PC-9 (cell line): ENCODE measurements at regions not wholly inside any gene's neighbourhood (a gene's known extent, or its start where the extent isn't known, plus 50 kb on each side); places are given as distances from the start of the nearest gene placed in this dataset.

Source experiments
- EZH2 ChIP-seq: fragments of 200-600 bp; sonication (generic); IDR thresholded peaks from 2 replicates; pipeline ENCODE4 v1.8.0; 2017; ENCODE audit warnings: antibody characterized with exemption, low read depth
- TF ChIP-seq, protein P1 (sequence below): fragments of 200-600 bp; sonication (generic); conservative IDR thresholded peaks from 2 replicates; pipeline ENCODE4 v1.6.1; 2017; ENCODE audit warnings: mixed run types, antibody characterized with exemption, mild to moderate bottlenecking, moderate library complexity

DNA sequence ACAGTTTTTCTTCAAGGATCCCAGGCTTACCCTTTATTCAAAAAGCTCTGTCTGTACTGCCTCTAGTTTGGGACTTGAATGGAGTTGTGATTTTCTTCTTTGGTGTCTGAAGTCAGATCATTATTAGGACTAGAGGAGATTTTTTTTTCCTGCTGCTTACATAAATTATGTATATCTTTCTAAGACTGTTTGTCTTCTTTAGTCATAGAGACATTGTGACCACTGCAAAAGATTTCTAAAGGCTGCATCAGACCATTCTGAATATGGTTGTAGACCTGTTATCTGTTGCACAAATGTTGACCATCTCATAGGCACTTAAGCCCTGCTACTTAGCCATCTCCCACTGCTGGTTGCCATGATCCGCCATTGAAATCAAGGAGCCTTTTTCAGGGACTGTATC lies 238.5 kb upstream of the SMARCA2 start:
- TF ChIP-seq, protein P1, sequence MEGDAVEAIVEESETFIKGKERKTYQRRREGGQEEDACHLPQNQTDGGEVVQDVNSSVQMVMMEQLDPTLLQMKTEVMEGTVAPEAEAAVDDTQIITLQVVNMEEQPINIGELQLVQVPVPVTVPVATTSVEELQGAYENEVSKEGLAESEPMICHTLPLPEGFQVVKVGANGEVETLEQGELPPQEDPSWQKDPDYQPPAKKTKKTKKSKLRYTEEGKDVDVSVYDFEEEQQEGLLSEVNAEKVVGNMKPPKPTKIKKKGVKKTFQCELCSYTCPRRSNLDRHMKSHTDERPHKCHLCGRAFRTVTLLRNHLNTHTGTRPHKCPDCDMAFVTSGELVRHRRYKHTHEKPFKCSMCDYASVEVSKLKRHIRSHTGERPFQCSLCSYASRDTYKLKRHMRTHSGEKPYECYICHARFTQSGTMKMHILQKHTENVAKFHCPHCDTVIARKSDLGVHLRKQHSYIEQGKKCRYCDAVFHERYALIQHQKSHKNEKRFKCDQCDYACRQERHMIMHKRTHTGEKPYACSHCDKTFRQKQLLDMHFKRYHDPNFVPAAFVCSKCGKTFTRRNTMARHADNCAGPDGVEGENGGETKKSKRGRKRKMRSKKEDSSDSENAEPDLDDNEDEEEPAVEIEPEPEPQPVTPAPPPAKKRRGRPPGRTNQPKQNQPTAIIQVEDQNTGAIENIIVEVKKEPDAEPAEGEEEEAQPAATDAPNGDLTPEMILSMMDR = no peak
- TF ChIP-seq EZH2 = no peak
